ENCODE measurements at regions not wholly inside any gene's neighbourhood (a gene's known extent, or its start where the extent isn't known, plus 50 kb on each side); places are given as distances from the start of the nearest gene placed in this dataset.

GRCh38 chr7:68336594-68336993 lies 1261.7 kb upstream of the AUTS2 start (continued):
- TF ChIP-seq KDM1A (IDR thresholded peaks at IDR 0.05; ENCODE audit: borderline replicate concordance, low read length) (no peak), TBP (IDR thresholded peaks at IDR 0.05; ENCODE audit: low read depth, low read length) (no peak), MAFK (IDR thresholded peaks at IDR 0.05; ENCODE audit: low read depth, low read length) (no peak), TEAD4 (IDR thresholded peaks at IDR 0.05; ENCODE audit: low read depth, low read length) (no peak)

Measured in H1 (cell line).